NCI-H2196 (cell line): ENCODE measurements at regions not wholly inside any gene's neighbourhood (a gene's known extent, or its start where the extent isn't known, plus 50 kb on each side); places are given as distances from the start of the nearest gene placed in this dataset.
"Not testable (repeated sequence)": the region's sequence is repeated elsewhere in the genome, so short reads cannot be mapped to it uniquely, and the experiment has no call there.

Source experiments
- DNase-seq: peaks from one replicate; lab custom pipeline; 2025; ENCODE audit not compliant: unreplicated experiment; lab: John Stamatoyannopoulos, UW

DNA sequence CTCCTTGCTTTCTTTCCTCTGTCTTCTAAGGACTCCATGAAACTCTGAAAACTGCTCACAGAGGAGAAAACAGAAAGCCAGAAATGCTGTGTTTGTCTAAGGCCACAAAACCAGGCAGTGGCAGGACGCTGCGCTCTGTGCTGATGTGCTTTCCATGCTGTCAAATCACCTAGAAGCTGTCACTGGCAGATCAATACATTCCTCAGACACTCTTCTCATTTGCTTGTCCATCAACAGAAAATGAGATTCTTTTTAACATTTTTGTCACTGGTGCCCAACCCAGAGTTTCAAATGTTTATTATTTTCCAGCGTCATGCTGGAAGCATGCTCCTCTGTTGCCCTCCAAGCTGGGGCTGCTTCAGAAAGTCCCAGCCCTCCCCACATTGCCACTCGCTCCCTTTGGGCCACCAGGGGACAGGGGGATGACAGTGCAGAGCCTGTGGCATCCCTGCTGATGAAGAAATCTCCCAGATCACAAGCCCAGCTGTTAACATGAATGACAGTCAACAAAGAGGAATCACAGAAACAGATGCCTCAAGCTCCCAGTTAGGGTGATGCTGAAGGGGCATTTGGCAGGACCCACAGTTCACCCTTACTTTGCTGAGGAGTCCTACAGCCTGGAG, 117.5 kb upstream of the MEIS1 start:
- no peak for DNase-seq

- DNase-seq = no peak
These were observed 128.4 kb upstream of the MEIS1 start for GRCh38 chr2:66306483-66306882.

DNA sequence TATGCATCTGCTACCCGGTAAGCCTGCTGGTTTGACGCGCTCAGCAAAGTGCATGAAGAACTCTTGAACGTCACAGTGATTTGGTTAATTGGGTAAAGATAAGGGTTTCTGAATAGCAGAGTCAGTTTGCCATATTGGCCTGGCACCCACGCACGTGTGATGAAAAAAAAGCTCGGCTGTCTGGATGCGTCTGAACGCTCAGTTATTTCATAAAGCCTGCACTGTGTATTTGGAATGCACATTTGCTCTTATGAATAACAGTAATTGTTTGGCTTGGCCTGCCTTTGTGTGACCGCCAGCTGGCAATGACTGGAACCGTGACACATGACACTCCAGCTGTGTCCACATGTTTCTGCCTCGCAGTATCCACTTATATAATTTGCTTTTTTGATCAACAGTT, 129.2 kb upstream of the MEIS1 start:
- peak; percentile 69 for DNase-seq

GRCh38 chr2:66303471-66303870, 131.5 kb upstream of the MEIS1 start:
- DNase-seq = no peak

GRCh38 chr2:66301767-66302140, 133.2 kb upstream of the MEIS1 start:
- no peak for DNase-seq

GRCh38 chr2:66301022-66301766, 133.7 kb upstream of the MEIS1 start:
- peak; percentile 48 for DNase-seq

DNA sequence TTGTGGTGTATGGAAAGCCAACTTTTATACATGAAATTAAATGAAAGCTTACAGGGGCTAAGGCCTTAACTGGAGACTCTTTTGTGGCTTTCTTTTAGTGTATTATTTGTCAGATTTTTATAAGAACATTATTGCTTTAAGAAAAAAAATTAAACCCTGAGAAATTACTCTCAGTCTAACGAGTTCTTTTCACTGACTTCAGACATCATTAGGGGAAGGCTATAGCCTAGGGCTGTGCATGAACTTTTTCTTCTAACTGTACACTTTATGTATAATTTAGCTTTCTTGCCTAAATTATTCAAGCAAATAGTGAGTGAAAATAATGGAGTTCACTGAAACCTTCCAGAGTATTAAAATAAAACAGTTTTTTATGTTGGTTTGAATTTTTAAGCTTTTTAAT, 151.1 kb upstream of the MEIS1 start:
- DNase-seq = no peak

GRCh38 chr2:66281980-66282379, 152.9 kb upstream of the MEIS1 start:
- DNase-seq = no peak

DNA sequence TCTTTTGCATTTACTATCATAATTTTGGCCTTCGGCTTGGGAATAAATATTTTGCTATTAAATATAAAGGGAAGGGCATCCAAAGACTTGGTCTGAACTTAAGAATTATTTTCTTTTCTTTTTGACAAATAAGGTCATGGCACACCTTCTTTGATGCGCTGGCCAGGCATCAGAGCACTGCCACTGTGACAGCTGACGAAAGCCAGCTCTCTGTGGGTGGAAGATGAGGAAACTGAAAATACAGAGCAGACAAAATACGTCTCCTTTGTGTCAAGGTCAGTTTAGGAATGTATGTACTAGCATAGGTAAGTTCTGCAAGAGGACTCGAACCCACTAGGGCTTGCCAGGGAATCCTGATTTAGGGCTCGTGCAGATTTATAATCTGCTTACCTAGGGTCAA, 155.9 kb upstream of the MEIS1 start:
- no peak for DNase-seq

DNA sequence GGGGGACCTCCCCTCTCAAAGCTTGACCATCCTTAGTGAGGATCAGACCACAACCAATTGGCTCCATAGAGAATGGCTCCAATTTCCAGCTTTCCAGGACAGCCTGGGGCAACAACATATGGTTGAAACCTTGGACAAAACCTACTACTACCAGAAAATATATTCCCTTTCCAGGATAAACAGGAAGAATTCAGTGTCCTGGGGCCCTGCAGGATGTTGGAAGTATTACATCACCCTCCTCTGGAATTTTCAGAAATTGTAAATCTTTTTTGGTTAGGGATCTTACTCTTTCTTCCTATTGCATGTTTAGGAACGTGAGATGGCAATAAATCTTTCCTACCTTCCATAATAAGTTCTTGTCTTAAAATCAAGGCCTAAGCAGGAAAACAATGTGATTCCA, 158.9 kb upstream of the MEIS1 start:
- no peak for DNase-seq

- DNase-seq = no peak
These were observed 160.9 kb upstream of the MEIS1 start for GRCh38 chr2:66273933-66274490.

GRCh38 chr2:66272751-66273150, 162.2 kb upstream of the MEIS1 start:
- no peak for DNase-seq

- no peak for DNase-seq
These were observed 163.1 kb upstream of the MEIS1 start for GRCh38 chr2:66271777-66272176.

GRCh38 chr2:66270247-66270646, 164.7 kb upstream of the MEIS1 start:
- DNase-seq = no peak

GRCh38 chr2:66269166-66269565, 165.8 kb upstream of the MEIS1 start:
- no peak for DNase-seq

DNA sequence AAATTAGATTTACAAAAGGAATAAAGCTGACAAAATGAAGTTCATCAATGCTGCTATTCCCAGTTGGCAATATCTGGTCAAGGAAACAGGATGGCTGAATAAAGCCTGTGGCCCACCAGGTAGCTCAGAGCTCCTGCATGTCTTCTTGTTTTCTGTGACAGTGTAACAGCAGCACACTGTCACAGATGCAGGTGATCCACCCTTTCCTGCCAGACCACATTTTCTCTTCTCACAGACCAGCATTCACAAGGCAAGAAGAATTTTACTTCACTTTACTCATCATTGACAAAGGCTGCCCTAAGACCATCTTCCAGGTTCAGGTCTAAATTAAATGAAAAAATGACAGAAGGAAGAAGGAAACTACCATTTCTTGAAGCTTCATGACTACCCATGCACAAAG, 166.2 kb upstream of the MEIS1 start:
- no peak for DNase-seq

- no peak for DNase-seq
These were observed 170.6 kb upstream of the MEIS1 start for GRCh38 chr2:66264354-66264753.

DNA sequence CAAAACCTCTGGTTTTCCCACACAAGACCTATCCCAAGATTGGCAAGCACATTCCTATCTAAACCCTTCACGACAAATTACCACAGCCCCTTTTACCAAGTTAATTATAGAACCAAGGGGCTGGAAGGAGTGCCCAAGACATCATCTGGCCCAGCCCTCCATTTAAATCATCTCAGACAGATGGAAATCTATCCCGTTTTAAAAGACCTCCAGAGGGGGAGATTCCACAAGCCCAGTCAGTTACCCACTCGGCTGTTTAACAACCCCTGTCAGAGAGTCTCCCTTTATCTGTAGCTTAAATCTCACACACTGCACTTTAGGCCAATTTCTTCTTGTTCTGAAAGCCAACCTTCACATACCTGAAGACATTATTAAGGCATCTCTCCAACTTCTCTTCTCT, 179.1 kb upstream of the MEIS1 start:
- DNase-seq = no peak

- no peak for DNase-seq
These were observed 179.8 kb upstream of the MEIS1 start for GRCh38 chr2:66255136-66255535.

GRCh38 chr2:66253066-66253465, 181.9 kb upstream of the MEIS1 start:
- no peak for DNase-seq

GRCh38 chr2:66252109-66252508, 182.8 kb upstream of the MEIS1 start:
- no peak for DNase-seq

GRCh38 chr2:66251573-66251972, 183.4 kb upstream of the MEIS1 start:
- DNase-seq = no peak

GRCh38 chr2:66249089-66249488, 185.8 kb upstream of the MEIS1 start:
- not testable (repeated sequence) for DNase-seq
